ENCODE measurements at regions not wholly inside any gene's neighbourhood (a gene's known extent, or its start where the extent isn't known, plus 50 kb on each side); places are given as distances from the start of the nearest gene placed in this dataset.

GRCh38 chr11:27214713-27215112 lies 148.3 kb downstream of the CCDC34 start:
- TF ChIP-seq FOXP2 (optimal IDR thresholded peaks at IDR 0.05; ENCODE audit: borderline replicate concordance, extremely low read depth, extremely low read length, insufficient read depth) (no peak), REST (IDR thresholded peaks at IDR 0.05; ENCODE audit: insufficient read depth in 1 of 2, low read depth in 2 of 2, low read length in 2 of 2) (no peak), POLR2AphosphoS5 (IDR thresholded peaks at IDR 0.05; ENCODE audit: low read depth, low read length) (no peak), TAF1 (IDR thresholded peaks at IDR 0.05; ENCODE audit: borderline replicate concordance, insufficient read depth, low read length) (no peak), SIN3A (IDR thresholded peaks at IDR 0.05; ENCODE audit: borderline replicate concordance, insufficient read depth, low read length) (no peak)

- TF ChIP-seq FOXP2 (optimal IDR thresholded peaks at IDR 0.05; ENCODE audit: borderline replicate concordance, extremely low read depth, extremely low read length, insufficient read depth): no peak
- no peak for TF ChIP-seq TAF1 (IDR thresholded peaks at IDR 0.05; ENCODE audit: borderline replicate concordance, insufficient read depth, low read length)
- no peak for TF ChIP-seq SIN3A (IDR thresholded peaks at IDR 0.05; ENCODE audit: borderline replicate concordance, insufficient read depth, low read length)
- no peak for TF ChIP-seq REST (IDR thresholded peaks at IDR 0.05; ENCODE audit: insufficient read depth in 1 of 2, low read depth in 2 of 2, low read length in 2 of 2)
- no peak for TF ChIP-seq POLR2AphosphoS5 (IDR thresholded peaks at IDR 0.05; ENCODE audit: low read depth, low read length)
Measured at GRCh38 chr11:27213232-27213660, 149.8 kb downstream of the CCDC34 start.

DNA sequence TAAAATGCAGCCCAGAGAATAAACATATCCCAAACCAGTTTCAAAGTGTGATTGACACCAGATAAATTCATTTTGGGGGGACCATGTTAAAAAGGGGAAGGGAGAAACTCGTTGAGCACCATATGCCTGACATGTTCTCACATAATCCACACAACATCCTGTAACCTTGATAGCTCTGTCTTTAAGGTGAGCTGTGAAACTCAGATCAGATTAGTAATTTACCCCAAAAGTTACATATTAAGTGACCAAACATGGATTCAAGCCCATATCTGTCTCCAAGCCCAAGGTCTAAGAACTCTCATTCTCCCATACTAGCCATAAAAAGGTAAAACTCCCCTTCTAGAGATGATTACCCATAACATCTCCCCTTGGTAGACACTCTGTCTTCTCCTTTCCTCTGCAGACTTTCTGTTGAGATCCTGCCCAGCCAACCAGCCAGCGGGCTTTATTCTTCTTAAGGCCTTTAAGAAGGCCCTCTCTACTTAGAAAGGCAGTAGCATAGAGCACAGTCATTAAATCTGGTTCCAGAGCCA lies 150.7 kb downstream of the CCDC34 start:
- TF ChIP-seq SIN3A (IDR thresholded peaks at IDR 0.05; ENCODE audit: borderline replicate concordance, insufficient read depth, low read length) (no peak), FOXP2 (optimal IDR thresholded peaks at IDR 0.05; ENCODE audit: borderline replicate concordance, extremely low read depth, extremely low read length, insufficient read depth) (no peak), TAF1 (IDR thresholded peaks at IDR 0.05; ENCODE audit: borderline replicate concordance, insufficient read depth, low read length) (no peak), POLR2AphosphoS5 (IDR thresholded peaks at IDR 0.05; ENCODE audit: low read depth, low read length) (no peak), REST (IDR thresholded peaks at IDR 0.05; ENCODE audit: insufficient read depth in 1 of 2, low read depth in 2 of 2, low read length in 2 of 2) (no peak)

DNA sequence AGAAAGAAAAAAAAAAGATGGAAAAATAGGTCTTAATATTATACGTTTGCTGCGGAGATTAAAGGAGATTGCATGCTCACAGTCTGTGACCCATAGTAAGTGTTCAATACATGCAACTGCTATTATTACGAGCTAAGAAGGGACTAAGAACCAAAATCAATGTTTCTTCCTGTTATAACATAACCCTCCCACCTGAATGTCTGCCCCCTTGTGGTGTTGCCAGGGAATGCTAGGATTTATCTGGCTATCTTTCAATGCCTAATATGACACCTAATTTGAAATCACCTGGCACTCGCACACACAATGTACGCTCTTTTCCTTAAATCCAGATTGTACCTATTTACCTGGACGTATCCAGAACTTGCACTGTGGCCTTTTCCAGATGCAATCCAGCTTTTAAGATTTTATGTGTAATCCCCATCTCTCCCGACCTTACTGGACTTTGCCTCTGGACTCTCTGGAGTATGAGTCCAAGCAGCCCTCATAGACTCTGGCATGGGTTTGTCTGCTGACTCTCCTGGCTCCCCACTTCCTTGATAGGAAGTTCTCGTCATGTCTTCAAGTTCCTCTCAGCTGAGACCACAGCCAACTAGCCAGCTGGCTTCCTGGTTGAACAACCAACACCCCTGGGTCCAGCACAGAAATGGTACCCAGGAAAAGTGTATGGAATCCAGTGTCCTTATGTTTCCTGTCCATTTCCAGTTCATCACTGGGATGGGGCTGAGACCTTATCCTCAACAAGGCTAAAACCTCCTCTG lies 151.5 kb downstream of the CCDC34 start:
- no peak for TF ChIP-seq POLR2AphosphoS5 (IDR thresholded peaks at IDR 0.05; ENCODE audit: low read depth, low read length)
- TF ChIP-seq TAF1 (IDR thresholded peaks at IDR 0.05; ENCODE audit: borderline replicate concordance, insufficient read depth, low read length): peak; percentile 34; the same call in 1 of the 2 replicates
- TF ChIP-seq FOXP2 (optimal IDR thresholded peaks at IDR 0.05; ENCODE audit: borderline replicate concordance, extremely low read depth, extremely low read length, insufficient read depth): no peak
- TF ChIP-seq SIN3A (IDR thresholded peaks at IDR 0.05; ENCODE audit: borderline replicate concordance, insufficient read depth, low read length): no peak
- TF ChIP-seq REST (IDR thresholded peaks at IDR 0.05; ENCODE audit: insufficient read depth in 1 of 2, low read depth in 2 of 2, low read length in 2 of 2): no peak
